AG04450 (cell line): ENCODE measurements at regions not wholly inside any gene's neighbourhood (a gene's known extent, or its start where the extent isn't known, plus 50 kb on each side); places are given as distances from the start of the nearest gene placed in this dataset.

Source experiments
- CTCF ChIA-PET: fragments of 300-600, 350-600 bp; formaldehyde crosslinking; extraction: SDS; loops from one replicate; lab custom pipeline; 2022; ENCODE audit warnings: antibody characterized with exemption, inconsistent platforms; lab: Charles Lee
- POLR2A ChIA-PET: fragments of 350-600 bp; formaldehyde crosslinking; extraction: SDS; loops from one replicate; lab custom pipeline; 2021; ENCODE audit warnings: antibody characterized with exemption, inconsistent platforms; lab: Yijun Ruan, JAX
- DNase-seq: peaks from one replicate; pipeline ENCODE4 v3.0.0-alpha.2; 2011; ENCODE audit warnings: low read depth, low spot score
- H3K27ac ChIP-seq: one replicate; pipeline ENCODE4 v1.5.1; 2012; ENCODE audit warnings: low read depth, low read length, control low read depth
- H3K27me3 ChIP-seq: one replicate; pipeline ENCODE4 v1.6.0; 2012; ENCODE audit warnings: low read length; ENCODE audit not compliant: control insufficient read depth, insufficient read depth
- H3K4me3 ChIP-seq: 2 replicates; pipeline ENCODE4 v1.5.1; 2011; ENCODE audit warnings: mild to moderate bottlenecking, low read depth, low read length, control low read depth
- H3K9me3 ChIP-seq: 2 replicates; pipeline ENCODE4 v1.5.1; 2012; ENCODE audit warnings: low read length; ENCODE audit not compliant: control insufficient read depth, insufficient read depth
- CTCF ChIP-seq: IDR thresholded peaks from 2 replicates; pipeline ENCODE4 v1.5.1; 2011; ENCODE audit warnings: low read depth, low read length, control low read depth, inconsistent platforms

- TF ChIP-seq CTCF, result no peak
Observed at GRCh38 chr1:208531003-208531750, 287.0 kb upstream of the PLXNA2 start.

GRCh38 chr1:208533746-208534598 is 289.8 kb upstream of the PLXNA2 start:
- no peak overlapping the region for H3K4me3 ChIP-seq
- no peaks in the 10 kb centered on the region for H3K9me3 ChIP-seq
- peaks cover under 1% of the 10 kb centered on the region for H3K27me3 ChIP-seq
- no peak overlapping the region for H3K27ac ChIP-seq
- no peak for DNase-seq
- ChIA-PET POLR2A (interaction anchor here (0.5 kb wide), 1 partner anchor 176 kb away, joined by 3 read pairs; no protein-coding TSS in a partner anchor), CTCF (interaction anchor here (1.4 kb wide), 1 partner anchor 289 kb away, joined by 4 read pairs; no protein-coding TSS in a partner anchor)
- TF ChIP-seq CTCF, result no peak

More at GRCh38 chr1:208531003-208531750, 287.0 kb upstream of the PLXNA2 start:
- H3K4me3 ChIP-seq, result no peak overlapping the region
- no peaks in the 10 kb centered on the region for H3K9me3 ChIP-seq
- no peak for DNase-seq
- no peaks in the 10 kb centered on the region for H3K27me3 ChIP-seq
- CTCF ChIA-PET, result no interaction called here
- POLR2A ChIA-PET, result no interaction called here
- no peak overlapping the region for H3K27ac ChIP-seq

GRCh38 chr1:208534599-208534897 is 290.4 kb upstream of the PLXNA2 start:
- Histone ChIP-seq H3K4me3 (no peak overlapping the region), H3K9me3 (no peaks in the 10 kb centered on the region), H3K27me3 (peaks cover 2% of the 10 kb centered on the region), H3K27ac (no peak overlapping the region)
- no peak for DNase-seq
- POLR2A ChIA-PET, result no interaction called here
- no peak for TF ChIP-seq CTCF
- CTCF ChIA-PET, result interaction anchor here (1.4 kb wide), 1 partner anchor 290 kb away, joined by 4 read pairs; no protein-coding TSS in a partner anchor

GRCh38 chr1:208534979-208535378 is 290.8 kb upstream of the PLXNA2 start:
- Histone ChIP-seq H3K27ac (no peak overlapping the region), H3K4me3 (no peak overlapping the region), H3K9me3 (no peaks in the 10 kb centered on the region), H3K27me3 (peaks cover 2% of the 10 kb centered on the region)
- ChIA-PET POLR2A (no interaction called here), CTCF (no interaction called here)
- TF ChIP-seq CTCF, result no peak
- DNase-seq, result no peak

- Histone ChIP-seq H3K27me3 (peaks cover 2% of the 10 kb centered on the region), H3K4me3 (no peak overlapping the region), H3K27ac (no peak overlapping the region), H3K9me3 (no peaks in the 10 kb centered on the region)
- ChIA-PET CTCF (no interaction called here), POLR2A (no interaction called here)
- no peak for DNase-seq
- no peak for TF ChIP-seq CTCF
Observed at GRCh38 chr1:208535511-208535910, 291.3 kb upstream of the PLXNA2 start.
